ENCODE measurements at regions not wholly inside any gene's neighbourhood (a gene's known extent, or its start where the extent isn't known, plus 50 kb on each side); places are given as distances from the start of the nearest gene placed in this dataset.

GRCh38 chr1:242784084-242784483, 259.6 kb upstream of the PLD5 start:
- no peak for ATAC-seq (ENCODE audit: low FRiP score)
- no peak for TF ChIP-seq CTCF (IDR thresholded peaks at IDR 0.05)

DNA sequence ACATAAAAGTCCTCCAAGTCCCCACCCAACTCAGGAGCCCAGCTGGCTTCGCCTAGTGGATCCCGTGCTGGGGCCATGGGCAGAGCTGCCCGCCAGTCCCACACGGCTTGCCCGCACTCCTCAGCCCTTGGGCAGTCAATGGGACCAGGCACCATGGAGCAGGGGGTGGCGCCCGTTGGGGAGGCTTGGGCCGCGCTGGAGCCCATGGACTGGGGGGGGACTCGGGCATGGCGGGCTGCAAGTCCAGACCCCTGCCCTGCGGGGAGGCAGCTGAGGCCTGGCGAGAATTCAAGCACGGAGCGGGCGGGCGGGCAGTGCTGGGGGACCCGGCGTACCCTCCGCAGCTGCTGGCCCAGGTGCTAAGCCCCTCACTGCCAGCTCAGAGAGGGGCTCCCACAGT, 249.8 kb upstream of the PLD5 start:
- no peak for ATAC-seq (ENCODE audit: low FRiP score)
- TF ChIP-seq CTCF (IDR thresholded peaks at IDR 0.05): no peak
- DNase-seq (ENCODE audit: low spot score): no peak

More at GRCh38 chr1:242784084-242784483, 259.6 kb upstream of the PLD5 start:
- no peak for DNase-seq (ENCODE audit: low spot score)

DNA sequence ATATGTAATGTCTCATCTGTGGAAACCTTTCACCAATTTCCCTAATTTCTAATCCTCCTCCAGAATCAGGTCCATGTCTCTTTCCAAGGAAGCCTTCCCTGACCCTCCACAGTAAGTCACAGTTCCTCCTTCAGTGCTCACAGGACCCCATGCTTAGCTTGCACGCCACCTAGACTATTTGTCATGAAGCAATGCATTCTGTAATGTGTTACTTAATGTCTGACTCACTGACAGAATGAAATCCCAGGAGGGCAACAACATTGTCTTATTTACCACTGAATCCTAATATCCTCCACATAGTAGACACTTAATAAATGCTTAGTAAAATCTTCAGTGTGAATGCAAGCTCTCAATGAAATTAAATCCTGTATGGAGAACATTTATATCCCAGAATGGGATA, 245.9 kb upstream of the PLD5 start:
- no peak for TF ChIP-seq CTCF (IDR thresholded peaks at IDR 0.05)
- no peak for ATAC-seq (ENCODE audit: low FRiP score)

GRCh38 chr1:242764161-242764560, 239.7 kb upstream of the PLD5 start:
- ATAC-seq (ENCODE audit: low FRiP score) (no peak), DNase-seq (ENCODE audit: low spot score) (no peak)
- TF ChIP-seq CTCF (IDR thresholded peaks at IDR 0.05): no peak

More for the DNA sequence above, 245.9 kb upstream of the PLD5 start:
- no peak for DNase-seq (ENCODE audit: low spot score)

GRCh38 chr1:242761556-242761955, 237.1 kb upstream of the PLD5 start:
- ATAC-seq (ENCODE audit: low FRiP score): no peak
- no peak for TF ChIP-seq CTCF (IDR thresholded peaks at IDR 0.05)
- no peak for DNase-seq (ENCODE audit: low spot score)

- ATAC-seq (ENCODE audit: low FRiP score) (no peak), DNase-seq (ENCODE audit: low spot score) (no peak)
- no peak for TF ChIP-seq CTCF (IDR thresholded peaks at IDR 0.05)
Measured at GRCh38 chr1:242754926-242755325, 230.4 kb upstream of the PLD5 start.

DNA sequence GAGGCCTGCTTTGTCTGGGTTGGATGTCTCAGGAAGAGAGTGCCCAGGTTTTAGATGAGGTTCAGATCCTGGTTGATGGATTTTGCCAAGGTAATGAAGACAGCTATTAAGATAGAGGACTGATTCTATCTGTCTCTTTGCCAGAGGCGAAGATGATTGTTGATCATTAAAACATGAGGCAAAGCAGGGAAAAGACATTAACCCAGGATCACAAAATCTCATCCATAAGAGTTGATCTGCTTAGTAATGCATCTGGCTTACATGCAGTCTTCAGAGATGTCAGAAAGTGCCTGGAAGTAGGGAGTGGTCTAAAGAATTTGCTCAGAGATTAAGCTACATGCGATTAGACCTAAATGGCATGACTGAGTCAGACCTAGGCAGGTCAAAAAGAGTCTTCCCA, 229.6 kb upstream of the PLD5 start:
- ATAC-seq (ENCODE audit: low FRiP score) (no peak), DNase-seq (ENCODE audit: low spot score) (no peak)
- TF ChIP-seq CTCF (IDR thresholded peaks at IDR 0.05): no peak

All from omental fat pad (tissue), 3 donors.